ENCODE measurements at regions not wholly inside any gene's neighbourhood (a gene's known extent, or its start where the extent isn't known, plus 50 kb on each side); places are given as distances from the start of the nearest gene placed in this dataset.
A peak's percentile ranks its signal among the peaks of the same experiment; 100 is the strongest.

DNA sequence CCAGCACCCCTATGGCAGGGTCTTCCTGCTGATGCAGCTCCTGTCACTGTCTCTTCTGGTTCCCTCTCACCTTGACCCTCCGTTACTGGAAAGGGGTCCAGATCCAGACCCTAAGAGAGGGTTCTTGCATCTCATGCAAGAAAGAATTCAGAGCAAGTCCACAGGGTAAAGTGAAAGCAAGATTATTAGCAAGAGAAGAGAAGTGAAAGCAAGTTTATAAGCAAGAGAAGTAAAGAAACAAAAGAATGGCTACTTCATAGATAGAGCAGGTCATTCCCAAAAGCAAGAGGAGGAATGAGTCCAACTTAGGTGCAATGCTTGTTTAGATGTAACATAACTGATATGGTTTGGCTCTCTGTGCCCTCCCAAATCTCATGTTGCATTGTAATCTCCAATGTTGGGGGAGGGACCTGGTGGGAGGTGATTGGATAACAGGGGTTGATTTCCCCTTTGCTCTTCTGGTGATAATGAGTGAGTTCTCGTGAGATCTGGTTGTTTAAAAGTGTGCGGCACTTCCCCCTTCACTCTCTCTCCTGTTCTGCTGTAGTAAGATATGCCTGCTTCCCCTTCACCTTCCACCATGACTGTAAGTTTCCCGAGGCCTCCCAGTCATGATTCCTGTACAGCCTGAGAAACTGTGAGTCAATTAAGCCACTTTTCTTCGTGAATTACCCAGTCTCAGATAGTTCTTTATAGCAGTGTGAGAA is 183.3 kb downstream of the MED10 start:
- no peak for ATAC-seq
- H3K36me3 Mint-ChIP-seq, result no peaks in the 10 kb centered on the region
- no peaks in the 10 kb centered on the region for H3K9me3 Mint-ChIP-seq
- DNase-seq (ENCODE audit: low spot score in 2 of 2), result no peak
- peak overlapping the region in 1 of 2 donors; percentile 31 for H3K27ac Mint-ChIP-seq

- no peaks in the 10 kb centered on the region for H3K9me3 Mint-ChIP-seq
- no peak overlapping the region for H3K27ac Mint-ChIP-seq
- no peak for DNase-seq (ENCODE audit: low spot score in 2 of 2)
- ATAC-seq, result no peak
- no peaks in the 10 kb centered on the region for H3K36me3 Mint-ChIP-seq
Observed at GRCh38 chr5:6194261-6194875, 184.0 kb downstream of the MED10 start.

GRCh38 chr5:6193310-6193709 is 185.0 kb downstream of the MED10 start:
- ATAC-seq (no peak), DNase-seq (ENCODE audit: low spot score in 2 of 2) (no peak)
- Mint-ChIP-seq H3K36me3 (no peaks in the 10 kb centered on the region), H3K27ac (no peak overlapping the region), H3K9me3 (no peaks in the 10 kb centered on the region)

GRCh38 chr5:6190838-6191237 is 187.5 kb downstream of the MED10 start:
- H3K36me3 Mint-ChIP-seq, result no peaks in the 10 kb centered on the region
- DNase-seq (ENCODE audit: low spot score in 2 of 2) (no peak), ATAC-seq (no peak)
- no peak overlapping the region for H3K27ac Mint-ChIP-seq
- no peaks in the 10 kb centered on the region for H3K9me3 Mint-ChIP-seq

- DNase-seq (ENCODE audit: low spot score in 2 of 2) (no peak), ATAC-seq (no peak)
- H3K27ac Mint-ChIP-seq, result no peak overlapping the region
- H3K9me3 Mint-ChIP-seq, result peaks cover 0 to 3% of the 10 kb centered on the region in 2 donors
- H3K36me3 Mint-ChIP-seq, result no peaks in the 10 kb centered on the region
Observed at GRCh38 chr5:6188976-6189375, 189.4 kb downstream of the MED10 start.

DNA sequence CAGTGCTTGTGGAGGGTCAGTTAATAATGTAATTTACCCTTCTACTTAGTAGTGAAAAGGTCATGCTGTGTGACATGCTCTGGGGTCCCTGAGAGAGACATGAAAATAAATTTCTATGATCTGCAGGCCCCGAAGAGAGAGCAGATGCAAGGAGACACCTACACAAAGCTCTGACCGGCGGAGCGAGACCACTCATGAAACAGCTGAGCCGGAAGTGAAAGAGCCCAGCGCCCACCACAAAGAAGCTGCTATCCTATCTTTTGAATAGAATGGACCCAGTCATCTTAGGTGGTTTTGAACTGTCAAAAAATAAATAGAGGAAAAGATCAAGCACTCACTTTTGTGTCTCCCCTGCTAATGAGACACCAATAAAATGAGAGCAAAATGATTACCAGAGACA is 190.0 kb downstream of the MED10 start:
- ATAC-seq (no peak), DNase-seq (ENCODE audit: low spot score in 2 of 2) (no peak)
- no peaks in the 10 kb centered on the region for H3K36me3 Mint-ChIP-seq
- H3K27ac Mint-ChIP-seq, result no peak overlapping the region
- peaks cover 0 to 3% of the 10 kb centered on the region in 2 donors for H3K9me3 Mint-ChIP-seq

DNA sequence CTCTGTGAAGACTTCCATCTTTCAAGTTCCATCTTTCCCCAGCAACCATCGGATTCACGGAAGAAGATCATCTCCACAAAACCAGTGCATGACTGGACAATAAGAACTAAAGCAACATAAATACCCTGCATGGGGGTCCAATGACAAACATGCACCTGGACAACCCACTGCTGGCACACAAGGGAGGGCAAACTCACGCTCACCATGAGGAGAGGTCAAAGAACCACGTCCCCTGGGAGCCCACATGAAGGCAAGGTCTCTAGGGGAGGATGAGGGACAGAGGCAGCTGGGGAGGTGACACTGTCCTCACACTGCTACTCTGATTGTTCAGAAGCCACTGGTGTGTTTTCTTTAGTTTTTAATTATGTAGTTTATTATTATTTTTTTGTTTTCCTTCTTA is 190.8 kb downstream of the MED10 start:
- Mint-ChIP-seq H3K27ac (no peak overlapping the region), H3K36me3 (no peaks in the 10 kb centered on the region), H3K9me3 (peaks cover 0 to 3% of the 10 kb centered on the region in 2 donors)
- DNase-seq (ENCODE audit: low spot score in 2 of 2), result no peak
- ATAC-seq, result no peak

DNA sequence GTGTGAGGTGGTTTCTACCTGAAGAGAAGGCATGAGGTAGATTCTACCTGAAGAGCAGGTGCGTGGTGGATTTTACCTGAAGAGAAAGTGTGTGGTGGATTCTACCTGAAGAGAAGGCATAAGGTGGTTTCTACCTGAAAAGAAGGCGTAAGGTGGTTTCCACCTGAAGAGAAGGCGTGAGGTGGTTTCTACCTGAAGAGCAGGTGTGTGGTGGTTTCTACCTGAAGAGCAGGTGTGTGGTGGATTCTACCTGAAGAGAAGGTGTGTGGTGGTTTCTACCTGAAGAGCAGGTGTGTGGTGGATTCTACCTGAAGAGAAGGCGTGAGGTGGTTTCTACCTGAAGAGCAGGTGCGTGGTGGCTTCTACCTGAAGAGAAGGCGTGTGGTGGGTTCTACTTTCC is 192.8 kb downstream of the MED10 start:
- ATAC-seq (no peak), DNase-seq (ENCODE audit: low spot score in 2 of 2) (no peak)
- Mint-ChIP-seq H3K36me3 (no peaks in the 10 kb centered on the region), H3K9me3 (peaks cover 0 to 3% of the 10 kb centered on the region in 2 donors), H3K27ac (no peak overlapping the region)

DNA sequence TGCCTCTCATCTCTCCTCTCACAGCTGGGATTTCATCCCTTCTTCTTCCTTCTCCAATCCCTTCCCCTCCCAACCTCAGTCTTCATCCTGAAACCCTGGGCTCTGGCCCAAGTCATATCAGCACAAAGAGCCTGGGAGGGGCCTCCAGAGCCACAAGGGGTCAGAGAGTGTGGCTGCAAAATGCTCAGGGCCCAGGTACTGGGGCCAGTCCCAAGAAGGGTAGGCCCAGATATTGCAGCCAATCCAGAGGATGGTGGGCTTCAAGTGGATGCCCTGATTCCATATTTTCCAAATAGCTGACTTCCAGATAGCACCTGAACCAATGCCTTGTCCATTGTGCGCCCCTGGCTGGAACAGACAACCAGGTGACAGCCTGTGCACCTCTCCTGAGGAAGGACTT is 193.9 kb downstream of the MED10 start:
- ATAC-seq (no peak), DNase-seq (ENCODE audit: low spot score in 2 of 2) (no peak)
- H3K36me3 Mint-ChIP-seq, result no peaks in the 10 kb centered on the region
- no peak overlapping the region for H3K27ac Mint-ChIP-seq
- H3K9me3 Mint-ChIP-seq, result peaks cover 0 to 3% of the 10 kb centered on the region in 2 donors

- Mint-ChIP-seq H3K36me3 (no peaks in the 10 kb centered on the region), H3K27ac (no peak overlapping the region), H3K9me3 (peaks cover 0 to 3% of the 10 kb centered on the region in 2 donors)
- ATAC-seq, result no peak
- DNase-seq (ENCODE audit: low spot score in 2 of 2), result no peak
Observed at GRCh38 chr5:6183391-6184390, 194.7 kb downstream of the MED10 start.

- ATAC-seq (no peak), DNase-seq (ENCODE audit: low spot score in 2 of 2) (no peak)
- H3K27ac Mint-ChIP-seq, result no peak overlapping the region
- peaks cover under 1 to 5% of the 10 kb centered on the region in 2 donors for H3K9me3 Mint-ChIP-seq
- H3K36me3 Mint-ChIP-seq, result no peaks in the 10 kb centered on the region
Observed at GRCh38 chr5:6182271-6182815, 196.0 kb downstream of the MED10 start.

GRCh38 chr5:6181871-6182270 is 196.5 kb downstream of the MED10 start:
- ATAC-seq, result no peak
- no peaks in the 10 kb centered on the region for H3K36me3 Mint-ChIP-seq
- peaks cover 3 to 7% of the 10 kb centered on the region in 2 donors for H3K9me3 Mint-ChIP-seq
- no peak for DNase-seq (ENCODE audit: low spot score in 2 of 2)
- H3K27ac Mint-ChIP-seq, result no peak overlapping the region

GRCh38 chr5:6181147-6181729 is 197.1 kb downstream of the MED10 start:
- ATAC-seq (no peak), DNase-seq (ENCODE audit: low spot score in 2 of 2) (no peak)
- Mint-ChIP-seq H3K36me3 (no peaks in the 10 kb centered on the region), H3K27ac (no peak overlapping the region), H3K9me3 (peaks cover 3 to 7% of the 10 kb centered on the region in 2 donors)

DNA sequence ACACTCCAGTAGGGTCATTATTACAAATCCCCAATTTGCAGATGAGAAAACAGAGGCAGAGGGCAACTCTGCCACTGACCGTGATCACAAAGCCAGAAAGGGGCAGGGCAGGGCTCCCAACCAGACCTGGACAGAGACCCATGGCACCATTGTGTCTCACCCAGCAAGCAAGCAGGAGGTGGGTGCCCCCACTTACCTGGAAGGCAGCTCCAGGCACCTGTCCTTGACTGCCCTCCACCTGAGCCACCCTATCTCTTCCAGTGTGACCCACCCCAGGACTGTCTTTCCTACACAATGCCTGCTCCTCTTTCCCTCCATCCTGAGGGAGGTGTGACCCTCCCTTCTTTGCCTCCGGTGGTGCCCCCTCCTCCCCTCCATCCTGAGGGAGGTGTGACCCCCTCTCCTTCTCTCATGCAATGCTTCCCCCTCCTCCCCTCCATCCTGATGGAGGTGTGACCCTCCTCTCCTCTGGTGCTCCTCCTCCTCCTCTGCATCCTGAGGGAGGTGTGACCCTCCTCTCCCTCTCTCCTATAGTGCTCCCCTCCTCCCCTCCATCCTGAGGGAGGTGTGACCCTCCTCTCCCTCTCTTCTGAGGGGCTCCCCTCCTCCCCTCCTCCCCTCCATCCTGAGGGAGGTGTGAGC is 198.0 kb downstream of the MED10 start:
- H3K27ac Mint-ChIP-seq, result no peak overlapping the region
- peaks cover 3 to 6% of the 10 kb centered on the region in 2 donors for H3K9me3 Mint-ChIP-seq
- H3K36me3 Mint-ChIP-seq, result no peaks in the 10 kb centered on the region
- no peak for DNase-seq (ENCODE audit: low spot score in 2 of 2)
- no peak for ATAC-seq

DNA sequence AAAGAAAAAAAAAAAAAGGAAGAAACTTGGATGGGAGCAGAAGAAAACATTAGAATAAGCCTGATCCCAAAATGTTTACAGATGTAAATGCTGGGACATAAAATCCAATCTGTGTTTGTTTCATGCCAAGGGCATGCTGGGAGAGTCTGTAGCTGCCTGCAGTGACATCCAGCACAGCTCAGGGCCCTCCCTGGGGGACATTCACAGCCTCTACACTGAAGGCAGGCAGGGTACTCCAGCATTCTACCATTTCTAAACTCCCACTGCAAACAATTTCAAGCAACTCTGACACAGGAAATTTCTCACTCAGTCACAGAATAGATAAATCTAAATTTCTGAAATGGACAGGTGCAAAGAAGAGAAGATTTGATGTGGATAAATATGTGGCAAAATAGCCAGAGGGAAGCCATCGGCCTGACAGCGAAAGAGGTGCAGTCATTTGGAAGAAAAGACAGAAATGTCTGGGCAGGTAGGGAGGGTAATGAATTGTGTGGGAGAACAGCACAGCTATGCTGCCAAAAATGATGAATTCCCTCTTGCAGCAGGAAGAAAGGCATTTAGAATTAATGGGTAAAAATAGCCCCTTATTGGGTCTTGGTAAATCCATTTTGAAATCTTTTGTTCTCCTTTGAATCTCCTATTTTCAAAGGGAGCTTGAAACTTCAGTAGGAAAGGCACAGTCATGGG is 199.4 kb downstream of the MED10 start:
- Mint-ChIP-seq H3K27ac (no peak overlapping the region), H3K9me3 (peaks cover 3% of the 10 kb centered on the region in 2 donors)

DNA sequence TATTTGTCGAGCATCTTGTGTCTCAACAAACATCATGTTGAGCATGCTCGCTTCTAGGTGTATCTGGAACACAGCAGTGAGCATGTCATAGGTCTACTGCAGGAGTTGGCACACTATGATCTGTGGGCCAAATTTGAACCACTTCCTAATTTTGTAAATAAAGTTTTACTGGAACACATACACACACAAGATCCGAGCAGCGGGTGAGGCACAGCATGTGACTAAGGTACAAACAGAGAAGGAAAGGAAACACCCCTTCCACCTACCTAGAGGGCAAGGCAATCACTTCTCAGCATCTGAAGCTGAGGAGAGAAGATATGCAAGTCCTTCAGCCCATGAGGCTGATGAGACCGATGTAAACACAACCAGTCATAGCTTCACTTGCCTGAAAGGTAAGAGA is 200.4 kb downstream of the MED10 start:
- peaks cover 3% of the 10 kb centered on the region in 2 donors for H3K9me3 Mint-ChIP-seq
- no peak for ATAC-seq
- DNase-seq (ENCODE audit: low spot score in 2 of 2), result no peak
- no peaks in the 10 kb centered on the region for H3K36me3 Mint-ChIP-seq
- H3K27ac Mint-ChIP-seq, result no peak overlapping the region

More for the DNA sequence above, 199.4 kb downstream of the MED10 start:
- ATAC-seq (no peak), DNase-seq (ENCODE audit: low spot score in 2 of 2) (no peak)
- H3K36me3 Mint-ChIP-seq, result no peaks in the 10 kb centered on the region
